Activated T-cell treated with anti-CD3 and anti-CD28 coated beads, Interleukin-2, amount 50 U/mL, for 24 hours (primary cell): ENCODE measurements at regions not wholly inside any gene's neighbourhood (a gene's known extent, or its start where the extent isn't known, plus 50 kb on each side); places are given as distances from the start of the nearest gene placed in this dataset.

ENCODE experiments used
- DNase-seq: peaks from one replicate; pipeline ENCODE4 v3.0.0-alpha.2; 2020
- H3K27ac Mint-ChIP-seq: 2 replicates; pipeline ENCODE4 v1.8.0; 2020; ENCODE audit warnings: mild to moderate bottlenecking, mixed read lengths
- H3K27me3 Mint-ChIP-seq: 2 replicates; pipeline ENCODE4 v1.8.0; 2020; ENCODE audit warnings: mixed read lengths
- H3K36me3 Mint-ChIP-seq: 2 replicates; pipeline ENCODE4 v1.8.0; 2020; ENCODE audit warnings: low read depth, mixed read lengths
- H3K4me1 Mint-ChIP-seq: 2 replicates; pipeline ENCODE4 v1.8.0; 2020; ENCODE audit warnings: low read depth, mixed read lengths
- H3K4me3 Mint-ChIP-seq: 2 replicates; pipeline ENCODE4 v1.8.0; 2020; ENCODE audit warnings: mild to moderate bottlenecking, moderate library complexity, mixed read lengths
- H3K9me3 Mint-ChIP-seq: 2 replicates; pipeline ENCODE4 v1.8.0; 2020; ENCODE audit warnings: mixed read lengths

GRCh38 chr13:111857846-111858560 lies 208.9 kb upstream of the SOX1 start:
- no peaks in the 10 kb centered on the region for H3K9me3 Mint-ChIP-seq
- no peaks in the 10 kb centered on the region for H3K4me1 Mint-ChIP-seq
- H3K36me3 Mint-ChIP-seq = no peaks in the 10 kb centered on the region
- H3K27me3 Mint-ChIP-seq = peaks cover 6% of the 10 kb centered on the region
- H3K4me3 Mint-ChIP-seq = no peak overlapping the region
- DNase-seq = no peak
- no peak overlapping the region for H3K27ac Mint-ChIP-seq

GRCh38 chr13:111858571-111858970 lies 208.4 kb upstream of the SOX1 start:
- peaks cover 6% of the 10 kb centered on the region for H3K27me3 Mint-ChIP-seq
- H3K4me3 Mint-ChIP-seq = no peak overlapping the region
- no peak for DNase-seq
- no peak overlapping the region for H3K27ac Mint-ChIP-seq
- no peaks in the 10 kb centered on the region for H3K4me1 Mint-ChIP-seq
- no peaks in the 10 kb centered on the region for H3K9me3 Mint-ChIP-seq
- no peaks in the 10 kb centered on the region for H3K36me3 Mint-ChIP-seq

- Mint-ChIP-seq H3K4me3 (no peak overlapping the region), H3K27me3 (peaks cover 3% of the 10 kb centered on the region), H3K27ac (no peak overlapping the region), H3K4me1 (no peaks in the 10 kb centered on the region), H3K36me3 (no peaks in the 10 kb centered on the region), H3K9me3 (no peaks in the 10 kb centered on the region)
- DNase-seq = no peak
These were observed 207.4 kb upstream of the SOX1 start for GRCh38 chr13:111859354-111860230.

GRCh38 chr13:111860231-111860552 lies 206.8 kb upstream of the SOX1 start:
- no peak overlapping the region for H3K27ac Mint-ChIP-seq
- H3K36me3 Mint-ChIP-seq = no peaks in the 10 kb centered on the region
- H3K4me1 Mint-ChIP-seq = no peaks in the 10 kb centered on the region
- no peak for DNase-seq
- no peaks in the 10 kb centered on the region for H3K9me3 Mint-ChIP-seq
- peaks cover 3% of the 10 kb centered on the region for H3K27me3 Mint-ChIP-seq
- H3K4me3 Mint-ChIP-seq = no peak overlapping the region

GRCh38 chr13:111861319-111861718 lies 205.6 kb upstream of the SOX1 start:
- H3K4me3 Mint-ChIP-seq = no peak overlapping the region
- no peak overlapping the region for H3K27ac Mint-ChIP-seq
- H3K36me3 Mint-ChIP-seq = no peaks in the 10 kb centered on the region
- DNase-seq = no peak
- H3K9me3 Mint-ChIP-seq = peaks cover under 1% of the 10 kb centered on the region
- no peaks in the 10 kb centered on the region for H3K4me1 Mint-ChIP-seq
- H3K27me3 Mint-ChIP-seq = peaks cover 3% of the 10 kb centered on the region

GRCh38 chr13:111861766-111862366 lies 205.1 kb upstream of the SOX1 start:
- Mint-ChIP-seq H3K27me3 (peaks cover 3% of the 10 kb centered on the region), H3K4me3 (no peak overlapping the region), H3K9me3 (peaks cover 2% of the 10 kb centered on the region), H3K27ac (no peak overlapping the region), H3K36me3 (no peaks in the 10 kb centered on the region), H3K4me1 (no peaks in the 10 kb centered on the region)
- DNase-seq = no peak

- no peak for DNase-seq
- Mint-ChIP-seq H3K27ac (no peak overlapping the region), H3K4me3 (no peak overlapping the region), H3K27me3 (no peaks in the 10 kb centered on the region), H3K36me3 (no peaks in the 10 kb centered on the region), H3K4me1 (no peaks in the 10 kb centered on the region), H3K9me3 (peaks cover 12% of the 10 kb centered on the region)
These were observed 203.8 kb upstream of the SOX1 start for GRCh38 chr13:111862836-111863815.

GRCh38 chr13:111864566-111864965 lies 202.4 kb upstream of the SOX1 start:
- H3K27me3 Mint-ChIP-seq = no peaks in the 10 kb centered on the region
- no peak for DNase-seq
- no peak overlapping the region for H3K27ac Mint-ChIP-seq
- H3K9me3 Mint-ChIP-seq = peaks cover 12% of the 10 kb centered on the region
- H3K4me1 Mint-ChIP-seq = no peaks in the 10 kb centered on the region
- H3K4me3 Mint-ChIP-seq = no peak overlapping the region
- H3K36me3 Mint-ChIP-seq = no peaks in the 10 kb centered on the region

GRCh38 chr13:111865046-111865445 lies 201.9 kb upstream of the SOX1 start:
- Mint-ChIP-seq H3K27me3 (no peaks in the 10 kb centered on the region), H3K4me1 (no peaks in the 10 kb centered on the region), H3K36me3 (no peaks in the 10 kb centered on the region), H3K4me3 (no peak overlapping the region), H3K9me3 (peaks cover 12% of the 10 kb centered on the region), H3K27ac (no peak overlapping the region)
- no peak for DNase-seq

- Mint-ChIP-seq H3K36me3 (no peaks in the 10 kb centered on the region), H3K27me3 (peaks cover 2% of the 10 kb centered on the region), H3K9me3 (peaks cover 12% of the 10 kb centered on the region), H3K4me3 (no peak overlapping the region), H3K4me1 (no peaks in the 10 kb centered on the region), H3K27ac (no peak overlapping the region)
- DNase-seq = no peak
These were observed 201.1 kb upstream of the SOX1 start for GRCh38 chr13:111865826-111866225.

- Mint-ChIP-seq H3K27ac (no peak overlapping the region), H3K9me3 (peaks cover 12% of the 10 kb centered on the region), H3K4me1 (no peaks in the 10 kb centered on the region), H3K36me3 (no peaks in the 10 kb centered on the region), H3K4me3 (no peak overlapping the region), H3K27me3 (peaks cover 7% of the 10 kb centered on the region)
- no peak for DNase-seq
These were observed 200.2 kb upstream of the SOX1 start for GRCh38 chr13:111866731-111867245.

GRCh38 chr13:111867657-111868056 lies 199.3 kb upstream of the SOX1 start:
- Mint-ChIP-seq H3K4me3 (no peak overlapping the region), H3K4me1 (no peaks in the 10 kb centered on the region), H3K9me3 (peaks cover 12% of the 10 kb centered on the region), H3K27me3 (peaks cover 13% of the 10 kb centered on the region), H3K36me3 (no peaks in the 10 kb centered on the region), H3K27ac (no peak overlapping the region)
- no peak for DNase-seq

GRCh38 chr13:111868716-111869115 lies 198.2 kb upstream of the SOX1 start:
- peaks cover 19% of the 10 kb centered on the region for H3K27me3 Mint-ChIP-seq
- no peak for DNase-seq
- H3K4me1 Mint-ChIP-seq = no peaks in the 10 kb centered on the region
- H3K36me3 Mint-ChIP-seq = no peaks in the 10 kb centered on the region
- H3K4me3 Mint-ChIP-seq = no peak overlapping the region
- H3K9me3 Mint-ChIP-seq = peaks cover 12% of the 10 kb centered on the region
- no peak overlapping the region for H3K27ac Mint-ChIP-seq
